Stimulated activated CD4-positive, alpha-beta T cell treated with anti-CD3 and anti-CD28 coated beads, TNF-alpha, amount 100 ng/mL, for 1 hour (primary cell): ENCODE measurements at regions not wholly inside any gene's neighbourhood (a gene's known extent, or its start where the extent isn't known, plus 50 kb on each side); places are given as distances from the start of the nearest gene placed in this dataset.

Experiments
- DNase-seq, 3 donors: peaks; one replicate each; pipeline ENCODE4 v3.0.0-alpha.2; 2020; ENCODE audit warnings: low read depth in 3 of 3, low spot score in 1 of 3

GRCh38 chr3:30069056-30069455 is 537.3 kb upstream of the TGFBR2 start:
- no peak for DNase-seq

DNA sequence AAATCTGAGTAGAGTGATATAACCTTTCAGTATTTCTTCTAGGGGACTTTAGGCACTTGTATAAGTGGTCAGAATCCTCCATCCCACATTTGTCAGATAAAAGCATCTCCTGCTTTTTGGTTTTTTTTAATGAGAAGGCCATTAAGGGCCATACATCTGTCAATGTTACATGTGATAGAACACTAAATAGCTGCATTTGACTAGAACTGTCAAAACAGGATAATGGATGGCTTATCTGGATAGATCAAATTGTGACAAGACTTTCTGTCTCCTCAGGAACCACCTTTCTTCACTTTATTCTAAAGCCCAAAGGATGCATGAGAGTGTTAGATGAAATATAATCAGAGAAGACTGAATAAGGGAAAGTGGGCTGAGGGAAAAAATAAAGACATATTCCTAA is 533.4 kb upstream of the TGFBR2 start:
- no peak for DNase-seq

GRCh38 chr3:30073622-30074021 is 532.8 kb upstream of the TGFBR2 start:
- no peak for DNase-seq

DNA sequence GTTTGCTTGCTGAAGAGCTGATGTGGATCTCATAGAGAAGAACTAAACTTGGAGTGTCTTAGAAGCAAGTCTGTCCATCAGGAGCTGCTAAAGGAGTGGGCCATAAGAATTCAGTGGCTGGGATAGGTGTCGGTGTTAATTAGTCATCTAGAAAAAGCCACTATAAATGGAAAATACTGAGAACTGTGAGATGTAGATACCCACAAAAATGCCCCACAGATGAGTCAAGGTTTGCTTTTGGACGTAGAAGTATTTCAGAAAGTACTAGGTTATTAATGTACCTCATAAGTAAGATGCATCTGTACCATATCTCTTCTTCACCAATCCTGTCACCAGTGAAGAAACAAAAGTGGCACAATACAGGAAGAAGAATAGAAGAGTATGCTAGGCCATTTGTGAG is 530.9 kb upstream of the TGFBR2 start:
- DNase-seq = no peak

DNA sequence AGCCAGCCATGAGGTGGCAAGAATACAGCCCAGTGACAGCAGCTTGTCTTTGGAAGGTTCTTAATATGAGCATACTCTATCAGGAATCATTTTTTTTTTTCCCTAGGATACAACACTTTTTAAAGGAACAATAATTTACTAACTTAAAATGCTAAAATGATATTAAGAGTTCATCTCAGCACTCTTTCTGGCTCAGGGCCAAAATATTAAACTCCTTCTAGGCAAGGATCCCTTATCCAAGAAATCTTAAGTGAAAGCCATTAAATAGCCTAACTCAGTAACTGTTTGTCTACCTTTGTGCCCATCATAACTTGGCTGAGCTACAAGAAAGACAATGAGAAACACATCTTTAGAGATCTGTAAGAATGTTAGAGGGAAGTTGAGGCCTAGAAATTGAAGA is 529.5 kb upstream of the TGFBR2 start:
- no peak for DNase-seq

- DNase-seq = no peak
Observed at GRCh38 chr3:30077746-30078145, 528.7 kb upstream of the TGFBR2 start.

DNA sequence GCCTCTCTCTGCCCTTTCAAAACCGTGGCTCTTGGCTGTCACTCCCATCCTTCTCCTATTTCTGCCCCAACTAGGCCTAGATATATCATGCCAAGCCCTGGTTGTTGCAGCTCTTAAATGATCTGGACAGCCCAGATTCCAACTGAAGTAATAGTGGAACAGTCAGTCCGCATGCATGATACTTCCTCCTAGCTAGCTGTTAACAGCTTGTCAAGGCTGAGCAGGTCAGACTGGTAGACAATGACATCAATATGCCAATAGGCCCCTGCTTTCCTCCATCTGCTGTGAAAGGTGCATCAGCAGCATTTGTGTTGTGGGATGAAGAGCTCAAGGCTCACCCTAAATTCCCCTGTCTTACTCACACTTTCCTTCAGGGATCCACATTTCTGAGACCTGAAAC is 527.7 kb upstream of the TGFBR2 start:
- DNase-seq = no peak

- no peak for DNase-seq
Observed at GRCh38 chr3:30081904-30082303, 524.5 kb upstream of the TGFBR2 start.

- no peak for DNase-seq
Observed at GRCh38 chr3:30082652-30083051, 523.7 kb upstream of the TGFBR2 start.

GRCh38 chr3:30083315-30083714 is 523.1 kb upstream of the TGFBR2 start:
- DNase-seq = no peak

GRCh38 chr3:30084316-30084715 is 522.1 kb upstream of the TGFBR2 start:
- no peak for DNase-seq

DNA sequence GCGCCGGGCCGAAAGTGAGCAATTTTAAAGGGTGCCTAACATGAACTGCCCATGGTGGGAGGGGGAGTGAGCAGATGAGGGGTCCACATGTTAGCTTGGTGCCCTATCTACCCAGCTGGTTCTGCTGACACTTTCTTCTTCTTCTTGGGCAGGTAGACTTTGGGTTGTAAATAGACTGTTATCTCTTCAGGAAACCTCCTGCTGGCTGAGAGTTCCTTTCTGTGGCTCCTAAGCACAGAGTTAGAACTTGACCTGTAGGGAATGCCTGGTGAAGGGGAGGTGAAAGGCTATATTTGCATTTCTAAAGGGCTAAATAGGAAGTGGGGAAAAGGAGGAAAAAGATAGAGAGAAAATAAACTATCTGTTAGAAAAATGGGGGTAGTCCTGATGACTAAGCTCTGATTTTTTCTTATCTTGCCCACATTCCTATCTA is 521.4 kb upstream of the TGFBR2 start:
- no peak for DNase-seq

DNA sequence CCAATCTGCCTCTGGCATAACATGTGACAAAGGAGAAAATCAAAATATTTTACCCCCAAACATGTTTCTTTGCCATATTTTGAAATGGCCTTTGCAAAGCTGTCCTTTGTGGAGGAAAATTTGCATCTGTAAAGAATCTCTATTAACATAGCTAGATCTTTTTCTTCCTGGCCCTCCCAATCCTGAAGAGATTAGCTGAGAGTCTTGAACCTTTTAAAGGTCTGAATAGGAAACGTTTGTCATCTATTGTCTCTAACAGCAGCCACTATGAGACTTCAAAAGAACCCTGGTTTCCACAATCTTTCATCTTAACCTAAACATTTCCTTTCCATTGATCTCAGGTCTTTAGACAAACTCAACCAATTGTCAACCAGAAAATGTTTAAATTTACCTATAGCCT is 520.9 kb upstream of the TGFBR2 start:
- DNase-seq = no peak

- DNase-seq = no peak
Observed at GRCh38 chr3:30091686-30092085, 514.7 kb upstream of the TGFBR2 start.

- no peak for DNase-seq
Observed at GRCh38 chr3:30097022-30097650, 509.3 kb upstream of the TGFBR2 start.

GRCh38 chr3:30098243-30098642 is 508.2 kb upstream of the TGFBR2 start:
- no peak for DNase-seq

DNA sequence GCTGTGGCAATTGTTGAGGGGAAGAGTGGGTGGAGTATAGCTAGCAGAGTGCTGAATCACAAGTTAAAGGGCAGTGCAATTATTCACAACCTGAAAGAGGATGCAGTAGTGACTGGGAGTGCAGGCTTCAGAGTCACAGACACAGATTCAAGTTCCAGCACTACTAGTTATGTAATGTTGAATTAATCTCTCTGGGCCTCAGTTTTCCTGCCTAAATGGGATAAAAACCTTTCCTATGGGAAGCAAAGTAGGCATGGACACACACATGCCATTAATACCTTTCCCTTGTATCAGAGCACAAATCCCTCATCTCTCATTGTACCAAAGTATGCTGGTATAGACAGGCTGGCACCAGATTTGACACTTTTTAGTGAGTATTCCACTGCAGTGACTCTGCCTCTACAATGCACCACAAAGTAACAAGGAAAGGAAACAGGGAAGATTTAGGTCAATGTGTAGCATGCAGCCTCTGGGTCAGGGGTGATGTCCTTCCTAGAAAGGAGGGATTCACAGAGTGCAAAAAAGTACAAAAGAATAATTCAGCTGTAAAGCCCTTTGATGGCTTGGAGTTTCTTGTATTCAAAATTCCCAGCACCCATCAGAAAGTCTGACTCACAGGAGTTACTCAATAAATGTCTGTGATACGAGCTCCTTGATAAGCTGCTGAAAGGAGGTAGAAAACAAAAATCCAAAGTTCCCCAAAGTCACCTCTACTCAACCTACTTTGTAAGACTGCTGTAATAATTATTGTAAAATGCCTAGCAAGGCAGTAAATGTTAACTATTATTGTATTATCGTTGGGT is 507.5 kb upstream of the TGFBR2 start:
- no peak for DNase-seq

DNA sequence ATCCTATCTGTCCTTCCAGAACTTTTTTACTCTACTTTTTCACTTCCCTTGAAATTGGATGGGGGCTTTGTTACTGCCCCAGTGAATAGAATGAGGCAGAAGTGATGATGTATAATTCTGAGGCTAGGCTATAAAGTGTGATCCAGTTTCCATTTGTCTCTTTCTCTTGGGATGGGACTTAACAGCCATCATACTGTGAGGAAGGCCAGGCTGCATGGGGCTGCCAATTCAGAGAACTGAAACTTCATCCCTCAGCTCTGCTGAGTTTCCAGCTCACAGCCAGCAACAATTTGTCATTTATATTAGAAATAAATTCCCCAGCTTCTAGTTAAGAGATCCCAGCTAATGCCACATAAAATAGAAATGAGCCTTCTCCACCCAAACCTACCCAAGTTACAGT is 504.0 kb upstream of the TGFBR2 start:
- DNase-seq = no peak

GRCh38 chr3:30103186-30103585 is 503.2 kb upstream of the TGFBR2 start:
- no peak for DNase-seq

GRCh38 chr3:30107531-30107930 is 498.9 kb upstream of the TGFBR2 start:
- no peak for DNase-seq

GRCh38 chr3:30112411-30112810 is 494.0 kb upstream of the TGFBR2 start:
- no peak for DNase-seq

GRCh38 chr3:30112902-30113484 is 493.4 kb upstream of the TGFBR2 start:
- no peak for DNase-seq

DNA sequence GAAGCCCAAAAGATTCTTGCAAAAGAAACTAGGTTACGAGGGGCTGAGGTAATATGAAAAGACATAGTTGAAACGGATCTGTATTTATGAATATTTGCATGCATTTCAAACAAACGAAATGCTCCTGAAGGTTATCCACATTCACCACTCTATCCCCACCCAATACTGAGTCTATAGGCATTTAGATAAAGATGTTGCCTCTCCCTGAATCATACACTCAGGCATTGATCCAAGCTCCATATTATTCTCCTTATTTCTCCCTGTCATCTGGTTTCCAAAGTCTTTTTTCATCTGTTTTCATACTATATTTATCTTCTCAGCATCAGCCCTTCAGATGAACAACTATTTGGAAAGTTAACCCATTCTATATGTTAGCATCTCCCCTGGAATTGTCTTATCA is 492.5 kb upstream of the TGFBR2 start:
- DNase-seq = no peak
